GM18502 (cell line): ENCODE measurements at regions not wholly inside any gene's neighbourhood (a gene's known extent, or its start where the extent isn't known, plus 50 kb on each side); places are given as distances from the start of the nearest gene placed in this dataset.
"Not testable (repeated sequence)": the region's sequence is repeated elsewhere in the genome, so short reads cannot be mapped to it uniquely, and the experiment has no call there.

Source experiments
- ATAC-seq: cut with Tn5 transposase; IDR thresholded peaks from one replicate; pipeline ENCODE4 v1.9.1; 2021; ENCODE audit warnings: mild to moderate bottlenecking; ENCODE audit not compliant: unreplicated experiment, poor library complexity

- no peak for ATAC-seq
Measured at GRCh38 chr1:68777851-68778250, 281.0 kb upstream of the DEPDC1 start.

- ATAC-seq = not testable (repeated sequence)
Measured at GRCh38 chr1:68779841-68780240, 283.0 kb upstream of the DEPDC1 start.

GRCh38 chr1:68780919-68781318, 284.0 kb upstream of the DEPDC1 start:
- no peak for ATAC-seq

- ATAC-seq = no peak
Measured at GRCh38 chr1:68782890-68783289, 286.0 kb upstream of the DEPDC1 start.

GRCh38 chr1:68785328-68785727, 288.4 kb upstream of the DEPDC1 start:
- ATAC-seq = no peak

- no peak for ATAC-seq
Measured at GRCh38 chr1:68788762-68789161, 291.9 kb upstream of the DEPDC1 start.

GRCh38 chr1:68791800-68792199, 294.9 kb upstream of the DEPDC1 start:
- no peak for ATAC-seq

GRCh38 chr1:68795956-68796355, 299.1 kb upstream of the DEPDC1 start:
- ATAC-seq = no peak

- ATAC-seq = no peak
Measured at GRCh38 chr1:68796888-68797287, 300.0 kb upstream of the DEPDC1 start.

GRCh38 chr1:68798071-68798470, 301.2 kb upstream of the DEPDC1 start:
- ATAC-seq = no peak

- no peak for ATAC-seq
Measured at GRCh38 chr1:68799096-68799495, 302.2 kb upstream of the DEPDC1 start.

GRCh38 chr1:68800182-68800581, 303.3 kb upstream of the DEPDC1 start:
- no peak for ATAC-seq

GRCh38 chr1:68801440-68801839, 304.6 kb upstream of the DEPDC1 start:
- no peak for ATAC-seq

GRCh38 chr1:68805097-68805641, 308.3 kb upstream of the DEPDC1 start:
- ATAC-seq = no peak

- no peak for ATAC-seq
Measured at GRCh38 chr1:68808351-68808750, 311.5 kb upstream of the DEPDC1 start.

- ATAC-seq = no peak
Measured at GRCh38 chr1:68811806-68812205, 314.9 kb upstream of the DEPDC1 start.

- no peak for ATAC-seq
Measured at GRCh38 chr1:68812333-68812732, 315.5 kb upstream of the DEPDC1 start.

GRCh38 chr1:68814067-68814466, 317.2 kb upstream of the DEPDC1 start:
- no peak for ATAC-seq

GRCh38 chr1:68815632-68816031, 318.8 kb upstream of the DEPDC1 start:
- no peak for ATAC-seq

GRCh38 chr1:68817505-68818210, 320.8 kb upstream of the DEPDC1 start:
- ATAC-seq = not testable (repeated sequence)

GRCh38 chr1:68819190-68819829, 322.4 kb upstream of the DEPDC1 start:
- no peak for ATAC-seq

- no peak for ATAC-seq
Measured at GRCh38 chr1:68820151-68820550, 323.3 kb upstream of the DEPDC1 start.
